HUDEP-2 (cell line): ENCODE measurements at regions not wholly inside any gene's neighbourhood (a gene's known extent, or its start where the extent isn't known, plus 50 kb on each side); places are given as distances from the start of the nearest gene placed in this dataset.
"Not testable (repeated sequence)": the region's sequence is repeated elsewhere in the genome, so short reads cannot be mapped to it uniquely, and the experiment has no call there.

Experiments used
- DNase-seq, 76 experiments: peaks; one replicate each; lab custom pipeline; 2025; ENCODE audit not compliant: unreplicated experiment in 76 of 76; lab: John Stamatoyannopoulos, UW

DNA sequence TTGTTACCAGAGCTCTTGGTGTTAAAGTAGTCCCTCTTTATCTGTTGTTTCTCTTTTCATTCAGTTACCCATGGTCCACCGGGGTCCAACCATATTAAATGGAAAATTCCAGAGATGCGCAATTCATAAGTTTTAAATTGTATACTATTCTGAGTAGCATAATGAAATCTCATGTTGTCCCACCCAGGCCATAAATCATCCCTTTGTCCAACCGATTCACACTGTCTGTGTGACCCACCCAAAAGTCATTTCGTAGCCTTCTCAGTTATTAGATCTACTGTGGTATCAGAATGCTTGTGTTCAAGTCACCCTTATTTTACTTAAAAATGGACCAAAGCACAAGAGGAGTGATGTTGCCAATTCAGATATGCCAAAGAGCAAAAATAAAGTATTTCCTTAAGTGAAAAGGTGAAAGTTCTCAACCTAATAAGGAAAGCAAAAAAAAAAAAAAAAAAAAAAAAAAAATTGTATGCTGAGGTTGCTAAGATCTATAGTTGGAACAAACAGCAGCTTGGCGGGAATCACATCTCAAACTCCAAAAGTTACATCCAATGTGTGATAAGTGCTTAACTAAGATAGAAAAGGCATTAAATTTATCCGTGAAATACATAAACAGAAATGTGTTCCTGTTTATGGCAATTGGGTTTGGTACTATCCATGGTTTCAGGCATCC lies 106.8 kb upstream of the GPBP1 start:
- DNase-seq, result no peak

DNA sequence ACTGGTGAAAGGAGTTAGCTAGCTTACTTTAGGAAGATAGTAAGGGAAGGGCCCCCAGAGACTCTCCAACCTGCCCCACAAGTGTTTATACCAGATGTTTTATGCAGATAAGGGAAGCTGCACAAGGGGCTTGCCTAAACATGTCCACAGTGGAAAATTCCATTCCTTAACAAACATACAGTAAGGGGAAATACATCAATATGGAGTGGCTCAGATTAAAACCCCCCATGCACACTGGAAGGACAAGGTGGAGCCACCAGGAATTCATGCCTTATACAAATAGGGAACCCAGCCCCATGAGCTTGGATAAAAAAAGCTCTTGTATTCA lies 106.3 kb upstream of the GPBP1 start:
- DNase-seq, result peak in 5 of 76 experiments; percentile 5 to 35 (median 25)

DNA sequence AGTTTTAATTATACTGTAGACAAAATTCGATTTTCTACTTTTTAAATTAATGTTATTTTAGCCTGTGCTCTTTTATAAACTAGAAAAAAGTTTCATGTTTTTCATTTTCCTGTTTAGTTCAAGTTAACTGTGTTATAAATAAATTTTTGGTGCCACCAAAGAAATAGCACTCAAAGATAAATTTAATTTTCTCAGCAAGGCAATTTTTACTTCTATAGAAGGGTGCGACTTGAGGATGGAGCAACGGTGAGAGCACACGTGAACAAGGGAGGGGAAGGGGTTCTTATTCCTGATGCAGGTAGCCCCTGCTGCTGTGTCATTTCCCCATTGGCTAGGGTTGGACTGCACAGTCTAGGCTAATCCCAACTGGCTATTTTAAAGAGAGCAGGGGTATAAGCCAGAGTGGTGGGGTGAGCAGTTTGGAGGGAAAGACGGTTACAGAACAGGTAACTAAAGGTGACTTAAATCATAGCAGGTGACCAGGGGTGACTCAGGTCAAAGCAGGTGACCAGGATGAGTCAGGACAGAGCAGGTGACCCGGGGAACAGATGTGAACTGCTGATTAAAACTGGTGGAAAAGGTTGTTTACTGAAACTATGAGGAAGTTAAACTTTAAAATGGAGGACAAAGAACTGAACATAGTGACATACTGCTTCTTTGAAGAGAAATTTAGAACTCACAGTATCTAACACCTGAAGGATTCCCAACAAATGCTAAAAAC lies 104.6 kb upstream of the GPBP1 start:
- DNase-seq, result no peak

- no peak for DNase-seq
Observed at GRCh38 chr5:57072218-57072892, 101.5 kb upstream of the GPBP1 start.

- no peak for DNase-seq
Observed at GRCh38 chr5:57082441-57083067, 91.3 kb upstream of the GPBP1 start.

DNA sequence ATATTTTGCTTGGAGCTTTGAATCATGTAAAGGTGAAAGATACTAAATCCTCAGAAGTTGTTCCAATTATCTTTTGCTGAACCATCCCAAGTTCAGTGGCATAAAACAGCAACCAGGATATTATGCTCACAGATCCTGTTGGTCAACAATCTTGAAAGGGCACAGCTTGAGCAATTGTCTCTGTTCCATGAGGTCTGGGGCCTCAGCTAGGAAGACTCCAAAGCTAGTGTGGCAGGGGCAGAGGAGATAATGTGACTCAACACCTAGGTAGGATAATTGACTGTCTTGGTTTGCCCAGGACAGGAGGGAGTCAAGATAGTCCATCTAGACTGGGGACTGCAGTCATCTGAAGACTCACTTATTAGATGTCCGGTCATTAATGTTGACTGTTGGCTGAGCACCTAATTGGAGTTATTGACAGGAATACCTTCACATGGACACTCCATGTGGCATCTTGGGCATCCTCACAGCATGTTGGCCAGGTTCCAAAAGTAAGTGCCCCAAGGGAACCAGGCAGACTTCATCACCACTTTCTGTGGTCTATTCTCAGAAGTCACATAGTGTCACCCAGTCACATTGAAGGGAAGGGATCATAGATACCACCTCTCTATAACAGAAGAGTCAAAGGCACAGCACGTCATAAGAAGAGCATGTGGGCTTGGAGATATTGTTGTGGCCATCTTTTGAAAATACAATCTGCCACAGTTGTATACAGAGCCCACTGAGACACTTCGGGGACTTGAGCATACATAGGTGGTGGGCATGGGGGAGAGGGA lies 88.4 kb upstream of the GPBP1 start:
- no peak for DNase-seq

GRCh38 chr5:57087947-57088346 lies 85.9 kb upstream of the GPBP1 start:
- DNase-seq, result not testable (repeated sequence)

GRCh38 chr5:57094753-57095683 lies 78.8 kb upstream of the GPBP1 start:
- peak in 27 of 76 experiments; percentile 1 to 51 (median 17) for DNase-seq

- no peak for DNase-seq
Observed at GRCh38 chr5:57097526-57097925, 76.3 kb upstream of the GPBP1 start.

DNA sequence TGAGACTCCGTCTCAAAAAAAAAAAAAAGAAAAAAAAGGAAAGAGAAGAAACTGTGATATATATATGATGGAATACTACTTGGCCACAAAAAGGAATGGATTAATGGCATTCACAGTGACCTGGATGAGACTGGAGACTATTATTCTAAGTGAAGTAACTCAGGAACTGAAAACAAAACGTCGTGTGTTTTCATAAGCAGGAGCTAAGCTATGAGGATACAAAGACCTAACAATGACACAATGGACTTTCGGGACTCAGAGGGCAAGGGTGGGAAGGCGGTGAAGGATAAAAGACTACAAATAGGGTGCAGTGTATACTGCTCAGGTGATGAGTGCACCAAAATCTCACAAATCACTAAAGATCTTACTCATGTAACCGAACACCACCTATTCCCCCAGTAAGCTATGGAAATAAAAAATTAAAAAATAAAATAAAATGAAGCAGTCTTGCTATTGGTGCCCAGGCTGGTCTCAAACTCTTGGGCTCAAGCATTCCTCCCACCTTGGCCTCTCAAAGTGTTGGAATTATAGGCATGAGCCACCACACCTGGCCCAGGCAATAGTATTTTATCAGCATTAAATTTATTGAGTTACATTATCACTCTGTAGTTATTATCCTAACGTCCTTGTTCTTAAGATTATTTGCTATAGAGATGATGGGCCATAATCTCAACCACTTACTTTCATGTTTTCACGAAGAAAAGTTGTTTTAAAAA lies 71.5 kb upstream of the GPBP1 start:
- no peak for DNase-seq

DNA sequence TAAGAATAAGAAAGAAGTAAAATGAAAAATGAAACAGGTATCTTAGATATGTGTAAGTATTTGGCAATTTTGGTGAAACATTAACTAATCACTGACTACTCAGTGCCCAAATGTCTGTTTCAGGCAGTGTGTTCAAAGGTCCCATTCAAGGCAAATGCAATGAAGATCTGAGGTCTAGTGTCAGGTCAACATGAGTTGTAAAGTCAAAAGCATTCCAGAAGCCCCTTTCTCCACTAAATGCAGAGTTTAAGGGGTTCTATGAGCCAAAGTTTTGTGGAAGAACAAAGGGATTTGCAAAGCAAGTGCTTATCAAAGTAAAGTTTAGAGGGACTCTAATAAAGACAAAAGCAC lies 71.0 kb upstream of the GPBP1 start:
- no peak for DNase-seq

GRCh38 chr5:57103317-57103907 lies 70.4 kb upstream of the GPBP1 start:
- DNase-seq, result no peak

DNA sequence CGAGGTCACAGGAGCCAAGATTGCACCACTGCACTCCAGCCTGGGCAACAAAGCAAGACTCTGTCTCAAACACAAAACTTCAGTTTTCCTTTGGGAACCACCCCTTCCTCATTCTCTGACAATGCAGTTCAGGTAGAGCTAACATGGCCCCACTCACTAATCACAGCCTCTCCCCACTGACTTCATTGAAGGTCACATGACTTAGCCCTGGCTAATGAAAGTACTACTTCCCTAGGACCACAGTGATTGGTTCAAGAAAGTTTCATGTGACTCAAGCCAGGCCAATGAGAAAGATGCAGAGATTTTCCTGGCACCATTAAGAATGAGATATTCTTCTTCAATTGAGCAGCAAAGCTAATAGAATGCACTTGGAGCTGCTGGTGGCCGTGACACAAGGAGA lies 67.2 kb upstream of the GPBP1 start:
- no peak for DNase-seq

DNA sequence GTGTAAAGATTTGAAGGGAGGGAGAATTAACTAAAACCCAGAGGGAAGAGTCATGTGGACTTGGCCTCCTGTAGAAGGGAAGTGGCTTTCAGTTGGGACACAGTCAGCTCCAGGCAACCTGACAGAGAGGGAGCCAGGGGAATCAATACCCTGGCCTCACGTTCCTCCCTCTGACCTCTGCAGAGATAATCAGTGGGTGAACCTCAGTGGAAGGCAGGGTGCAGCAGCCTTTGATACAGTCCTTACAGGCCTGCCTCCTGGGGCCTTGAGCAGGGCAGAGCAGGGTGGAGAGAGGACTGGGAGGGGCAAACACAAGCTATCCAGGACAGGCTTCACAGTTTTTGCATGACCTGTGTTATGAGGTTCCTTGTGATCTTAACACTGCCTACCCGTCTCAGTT lies 61.9 kb upstream of the GPBP1 start:
- peak in 4 of 76 experiments; percentile 8 to 14 (median 10) for DNase-seq

GRCh38 chr5:57113481-57113880 lies 60.4 kb upstream of the GPBP1 start:
- no peak for DNase-seq

DNA sequence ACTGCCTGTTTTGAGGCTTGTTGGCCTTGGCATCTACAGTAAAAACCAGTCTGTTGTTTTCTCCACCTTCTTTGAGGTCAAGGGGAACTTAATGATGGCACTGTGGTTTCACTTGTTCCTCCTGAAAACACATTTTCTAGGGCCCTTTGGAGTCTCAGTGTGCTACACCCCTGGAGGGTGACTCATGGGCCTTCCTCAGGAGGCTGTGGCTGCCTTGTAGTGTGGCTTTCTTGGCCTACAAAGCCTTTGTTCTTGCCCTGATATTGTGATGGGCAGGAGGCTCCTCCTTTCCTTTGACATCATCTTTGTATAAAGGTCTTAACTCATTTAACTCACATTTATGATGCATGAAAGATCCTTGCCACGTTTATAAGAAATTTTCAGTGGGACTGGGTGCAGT lies 56.3 kb upstream of the GPBP1 start:
- DNase-seq, result peak in 4 of 76 experiments; percentile 3 to 11 (median 4)

- peak in 20 of 76 experiments; percentile 2 to 61 (median 14) for DNase-seq
Observed at GRCh38 chr5:57119031-57119430, 54.8 kb upstream of the GPBP1 start.

GRCh38 chr5:57124014-57124413 lies 49.8 kb upstream of the GPBP1 start:
- no peak for DNase-seq
